Gastroesophageal sphincter (tissue), 4 donors: ENCODE measurements at regions not wholly inside any gene's neighbourhood (a gene's known extent, or its start where the extent isn't known, plus 50 kb on each side); places are given as distances from the start of the nearest gene placed in this dataset.

Source experiments
- ATAC-seq: fragments of 150-250 bp; one replicate; pipeline ENCODE4 v1.9.1; 2016; ENCODE audit warnings: mild to moderate bottlenecking, moderate library complexity
- H3K27ac ChIP-seq, 4 donors: fragments of 200-600 bp; sonication (generic) in 3 of 4; 1 replicate in 3 of 4; 2 replicates in 1 of 4; pipeline ENCODE4 v1.5.1; 2016 to 2019
- H3K27me3 ChIP-seq: fragments of 200-600 bp; sonication (generic); one replicate; pipeline ENCODE4 v1.5.1; 2019
- H3K36me3 ChIP-seq, 2 donors: fragments of 200-600 bp; sonication (generic); one replicate each; pipeline ENCODE4 v1.5.1; 2019; ENCODE audit warnings: control low read depth in 1 of 2
- H3K4me1 ChIP-seq, 3 donors: fragments of 200-600 bp; sonication (generic); 1 replicate in 2 of 3; 2 replicates in 1 of 3; pipeline ENCODE4 v1.5.1; 2016 to 2019; ENCODE audit warnings: control low read depth in 2 of 3
- H3K4me3 ChIP-seq, 2 donors: fragments of 200-600 bp; sonication (generic); one replicate each; pipeline ENCODE4 v1.5.1; 2019; ENCODE audit warnings: mild to moderate bottlenecking in 1 of 2, moderate library complexity in 1 of 2
- H3K9me3 ChIP-seq, 3 donors: fragments of 200-600 bp; sonication (generic); one replicate each; pipeline ENCODE4 v1.5.1; 2017 to 2019; ENCODE audit warnings: control low read depth in 2 of 3
- CTCF ChIP-seq, 4 experiments: fragments of 200-600 bp in 2 of 4; fragments of 450-650 bp in 2 of 4; sonication (generic) in 1 of 4; IDR thresholded peaks; one replicate each; pipeline ENCODE4 v1.5.1; 2017 to 2019; ENCODE audit warnings: antibody characterized with exemption in 4 of 4, mild to moderate bottlenecking in 2 of 4, moderate library complexity in 2 of 4
- EP300 ChIP-seq: sonication (generic); formaldehyde crosslinking; IDR thresholded peaks from one replicate; pipeline ENCODE4 v1.6.1; 2017; ENCODE audit warnings: antibody characterized with exemption, mild to moderate bottlenecking
- POLR2A ChIP-seq, 2 donors: fragments of 450-650 bp; IDR thresholded peaks; one replicate each; pipeline ENCODE4 v1.6.1; 2017; ENCODE audit warnings: antibody characterized with exemption in 2 of 2, mild to moderate bottlenecking in 2 of 2, moderate library complexity in 1 of 2
- POLR2AphosphoS5 ChIP-seq: sonication (generic); formaldehyde crosslinking; IDR thresholded peaks from one replicate; pipeline ENCODE4 v1.6.1; 2017; ENCODE audit warnings: antibody characterized with exemption
- WGBS, 2 donors: methylation state at CpG; one replicate each; pipeline ENCODE4 v1.1.5; 2018; ENCODE audit warnings: low coverage in 1 of 2; 5-methylcytosine and 5-hydroxymethylcytosine counted together

DNA sequence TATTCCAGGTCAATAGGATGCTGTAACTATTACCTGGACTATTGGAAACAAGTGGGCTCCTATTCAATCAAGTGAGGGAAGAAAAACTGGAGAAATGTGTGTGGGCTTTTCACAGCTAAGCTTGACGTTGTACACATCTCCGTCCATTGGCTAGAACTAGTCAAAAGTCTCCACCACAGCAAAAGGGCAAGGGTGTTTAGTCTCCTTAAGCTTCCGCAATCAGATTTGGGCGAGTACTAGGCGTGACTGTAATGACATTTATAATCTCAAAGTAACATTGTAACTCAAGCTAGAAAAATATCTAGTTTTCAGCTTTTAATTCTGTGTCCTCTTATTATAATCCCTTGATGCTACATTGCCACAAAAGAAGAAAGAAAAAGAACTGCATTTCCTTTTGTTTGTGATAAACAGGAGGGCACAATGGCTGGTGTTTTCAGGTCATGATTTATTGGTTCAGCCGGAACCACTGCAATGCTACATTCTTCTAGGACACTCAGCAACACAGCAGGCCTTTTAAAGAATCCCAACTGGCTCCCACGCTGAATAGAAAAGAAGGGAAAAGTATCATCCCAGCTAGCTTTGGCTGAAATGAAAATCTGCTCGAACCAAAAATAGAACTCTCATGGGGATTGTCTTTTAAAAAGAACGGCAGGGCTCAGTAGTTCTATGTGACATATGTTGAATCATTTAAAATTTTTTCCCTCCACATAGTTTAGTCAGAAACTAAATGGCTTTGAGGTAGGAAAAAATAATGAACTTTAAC lies 387.7 kb downstream of the BTBD3 start:
- no peak overlapping the region for H3K4me3 ChIP-seq
- H3K27ac ChIP-seq: peak overlapping the region in 1 of 4 donors; percentile 12
- no peaks in the 10 kb centered on the region for H3K4me1 ChIP-seq
- ATAC-seq: no peak
- TF ChIP-seq POLR2A (IDR thresholded peaks at IDR 0.05): no peak
- TF ChIP-seq EP300: no peak
- TF ChIP-seq POLR2AphosphoS5: no peak
- no peak for TF ChIP-seq CTCF (IDR thresholded peaks at IDR 0.05)
- 43 to 45% methylated on average over 6 to 9 of the region's 9 CpGs for WGBS, 2 donors
- H3K36me3 ChIP-seq: no peaks in the 10 kb centered on the region
- H3K27me3 ChIP-seq: no peaks in the 10 kb centered on the region
- H3K9me3 ChIP-seq: no peaks in the 10 kb centered on the region

- Histone ChIP-seq H3K4me1 (no peaks in the 10 kb centered on the region), H3K9me3 (no peaks in the 10 kb centered on the region), H3K4me3 (no peak overlapping the region), H3K27me3 (no peaks in the 10 kb centered on the region), H3K27ac (no peak overlapping the region), H3K36me3 (no peaks in the 10 kb centered on the region)
- TF ChIP-seq EP300: no peak
- TF ChIP-seq CTCF (IDR thresholded peaks at IDR 0.05): no peak
- no peak for TF ChIP-seq POLR2A (IDR thresholded peaks at IDR 0.05)
- no peak for TF ChIP-seq POLR2AphosphoS5
- WGBS, 2 donors: 60 to 82% methylated on average over 1 to 2 of the region's 2 CpGs
- ATAC-seq: no peak
These were observed 388.4 kb downstream of the BTBD3 start for GRCh38 chr20:12306107-12306506.

GRCh38 chr20:12311094-12311865 lies 393.6 kb downstream of the BTBD3 start:
- Histone ChIP-seq H3K27me3 (no peaks in the 10 kb centered on the region), H3K36me3 (no peaks in the 10 kb centered on the region), H3K27ac (no peak overlapping the region), H3K4me3 (no peak overlapping the region), H3K4me1 (no peaks in the 10 kb centered on the region), H3K9me3 (no peaks in the 10 kb centered on the region)
- WGBS, 2 donors: 65 to 75% methylated on average over 4 of the region's 6 CpGs
- ATAC-seq: no peak
- TF ChIP-seq EP300 (no peak), POLR2A (IDR thresholded peaks at IDR 0.05) (no peak), POLR2AphosphoS5 (no peak), CTCF (IDR thresholded peaks at IDR 0.05) (no peak)

DNA sequence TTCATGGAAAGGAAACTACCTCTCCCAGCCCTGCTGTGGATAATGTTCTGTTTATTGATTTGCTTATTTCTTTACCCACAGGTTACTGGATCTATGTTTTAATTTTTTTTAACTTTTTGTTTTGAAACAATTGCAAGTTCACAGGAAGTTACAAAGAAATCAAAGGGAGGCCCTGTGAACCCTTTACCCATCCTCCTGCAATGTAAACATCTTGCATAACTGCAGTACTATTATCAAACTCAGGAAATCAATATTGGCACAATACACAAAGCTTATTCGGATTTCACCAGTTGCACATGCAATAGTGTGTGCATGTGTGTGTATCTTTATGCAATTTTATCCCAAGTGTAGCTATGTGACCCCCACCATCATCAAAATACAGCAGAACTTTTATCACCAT lies 398.0 kb downstream of the BTBD3 start:
- Histone ChIP-seq H3K27me3 (no peaks in the 10 kb centered on the region), H3K4me3 (no peak overlapping the region), H3K9me3 (no peaks in the 10 kb centered on the region), H3K4me1 (no peaks in the 10 kb centered on the region), H3K27ac (no peak overlapping the region), H3K36me3 (no peaks in the 10 kb centered on the region)
- no peak for TF ChIP-seq EP300
- no peak for TF ChIP-seq POLR2AphosphoS5
- TF ChIP-seq CTCF (IDR thresholded peaks at IDR 0.05): no peak
- no peak for TF ChIP-seq POLR2A (IDR thresholded peaks at IDR 0.05)
- WGBS, 2 donors: 58 to 89% methylated on average over 1 of the region's 1 CpG
- no peak for ATAC-seq

DNA sequence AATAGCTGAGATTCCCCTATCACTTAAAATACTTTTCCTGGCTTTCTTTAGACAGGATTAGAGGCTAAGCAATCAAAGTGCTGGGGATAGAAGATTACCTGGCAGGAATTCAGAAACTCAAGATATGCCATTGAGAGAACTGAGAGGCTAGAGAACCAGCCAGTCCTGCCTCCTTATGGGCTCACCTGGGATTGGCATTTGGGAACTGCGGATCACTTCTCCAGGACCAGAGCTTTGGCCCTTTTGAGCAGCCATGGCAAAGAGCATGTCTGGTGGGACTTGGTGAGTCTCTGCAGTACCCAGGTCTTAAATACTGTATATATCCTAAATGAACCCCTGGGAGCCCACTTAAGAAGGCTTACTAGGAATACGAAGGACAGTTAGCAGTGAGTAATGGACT lies 399.1 kb downstream of the BTBD3 start:
- no peak overlapping the region for H3K4me3 ChIP-seq
- WGBS, 2 donors: 93 to 94% methylated on average over 2 of the region's 2 CpGs
- ATAC-seq: no peak
- H3K36me3 ChIP-seq: no peaks in the 10 kb centered on the region
- TF ChIP-seq POLR2A (IDR thresholded peaks at IDR 0.05): no peak
- TF ChIP-seq POLR2AphosphoS5: no peak
- no peak for TF ChIP-seq EP300
- no peak for TF ChIP-seq CTCF (IDR thresholded peaks at IDR 0.05)
- H3K27me3 ChIP-seq: no peaks in the 10 kb centered on the region
- H3K9me3 ChIP-seq: no peaks in the 10 kb centered on the region
- no peak overlapping the region for H3K27ac ChIP-seq
- H3K4me1 ChIP-seq: no peaks in the 10 kb centered on the region
